Transverse colon (tissue), 4 donors: ENCODE measurements at regions not wholly inside any gene's neighbourhood (a gene's known extent, or its start where the extent isn't known, plus 50 kb on each side); places are given as distances from the start of the nearest gene placed in this dataset.
"Not testable (repeated sequence)": the region's sequence is repeated elsewhere in the genome, so short reads cannot be mapped to it uniquely, and the experiment has no call there.

ENCODE experiments used
- DNase-seq: peaks from one replicate; pipeline ENCODE4 v3.0.0-alpha.2; 2019
- H3K27ac ChIP-seq, 4 donors: fragments of 200-600 bp; sonication (generic); 2 replicates each; pipeline ENCODE4 v1.5.1; 2016 to 2018; ENCODE audit warnings: inconsistent platforms in 4 of 4
- H3K27me3 ChIP-seq: fragments of 200-600 bp; sonication (generic); 2 replicates; pipeline ENCODE4 v1.5.1; 2017; ENCODE audit warnings: inconsistent platforms
- H3K36me3 ChIP-seq, 4 donors: fragments of 200-600 bp; sonication (generic); 2 replicates each; pipeline ENCODE4 v1.5.1; 2017 to 2019; ENCODE audit warnings: inconsistent platforms in 4 of 4
- H3K4me1 ChIP-seq, 4 donors: fragments of 200-600 bp; sonication (generic); 2 replicates each; pipeline ENCODE4 v1.5.1; 2017 to 2020; ENCODE audit warnings: inconsistent platforms in 4 of 4
- H3K4me3 ChIP-seq, 4 donors: fragments of 200-600 bp; sonication (generic); 1 replicate in 1 of 4; 2 replicates in 3 of 4; pipeline versions ENCODE4 v1.5.1 to v1.6.1; 2017 to 2019; ENCODE audit warnings: inconsistent platforms in 4 of 4
- H3K9me3 ChIP-seq, 2 donors: fragments of 200-600 bp; sonication (generic); 2 replicates each; pipeline ENCODE4 v1.5.1; 2017 to 2019; ENCODE audit warnings: inconsistent platforms in 2 of 2
- CTCF ChIP-seq, 5 experiments: fragments of 200-600 bp in 3 of 5; fragments of 450-650 bp in 2 of 5; sonication (generic) in 3 of 5; IDR thresholded peaks; 1 replicate in 2 of 5; 2 replicates in 3 of 5; pipeline ENCODE4 v1.5.1; 2016 to 2017; ENCODE audit warnings: antibody characterized with exemption in 5 of 5, inconsistent platforms in 3 of 5, mild to moderate bottlenecking in 2 of 5, moderate library complexity in 1 of 5
- EP300 ChIP-seq: sonication (generic); formaldehyde crosslinking; IDR thresholded peaks from one replicate; pipeline ENCODE4 v1.6.1; 2017; ENCODE audit warnings: antibody characterized with exemption, low read depth
- POLR2A ChIP-seq: fragments of 450-650 bp; IDR thresholded peaks from one replicate; pipeline ENCODE4 v1.6.1; 2016; ENCODE audit warnings: antibody characterized with exemption, mild to moderate bottlenecking, moderate library complexity
- POLR2AphosphoS5 ChIP-seq, 3 donors: sonication (generic); formaldehyde crosslinking; IDR thresholded peaks; one replicate each; pipeline ENCODE4 v1.6.1; 2016; ENCODE audit warnings: antibody characterized with exemption in 3 of 3
- WGBS, 2 donors: methylation state at CpG; one replicate each; pipeline ENCODE4 v1.1.5; 2018; ENCODE audit warnings: low coverage in 1 of 2; 5-methylcytosine and 5-hydroxymethylcytosine counted together
- in situ Hi-C, 4 donors: fragments of 200-750 bp; cut with MboI; loops; one replicate each; pipeline versions ENCODE4 v1.15.0 to v1.15.1; 2017; ENCODE audit warnings: low sequenced_read_pairs in 3 of 4, low pct_ligation_motif_present in 1 of 4, low pct_unique_long_range_greater_than_20kb in 1 of 4
- intact Hi-C: fragments of 100-400 bp; cut with DNase I; formaldehyde crosslinking; loops from one replicate; pipeline ENCODE4 v1.15.1; 2023; ENCODE audit warnings: low total_unique reads

DNA sequence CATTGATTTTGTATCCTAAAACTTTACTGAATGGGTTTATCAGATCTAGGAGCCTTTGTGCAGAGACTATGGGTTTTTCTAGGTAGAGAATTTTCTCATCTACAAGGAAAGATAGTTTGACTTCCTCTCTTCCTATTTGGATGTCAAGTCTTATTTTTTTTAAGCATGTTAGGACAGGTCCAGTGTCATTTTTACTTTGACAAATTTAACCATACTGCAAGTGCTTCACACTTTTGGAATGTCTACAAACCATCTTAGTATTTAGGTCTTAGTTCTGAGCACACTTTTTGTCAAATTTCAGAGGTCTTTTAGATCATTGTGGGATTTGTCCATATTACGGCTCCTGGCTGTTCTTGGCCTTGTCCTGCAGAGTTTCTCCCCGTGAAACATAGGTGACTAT is 715.2 kb upstream of the RAG2 start:
- intact Hi-C loops (no loop called here), in situ Hi-C loops (no loop called here)
- no peaks in the 10 kb centered on the region for H3K27me3 ChIP-seq
- no peak overlapping the region for H3K27ac ChIP-seq
- H3K9me3 ChIP-seq, result no peaks in the 10 kb centered on the region
- H3K4me3 ChIP-seq, result no peak overlapping the region
- H3K4me1 ChIP-seq, result no peaks in the 10 kb centered on the region
- no peak for DNase-seq
- TF ChIP-seq POLR2AphosphoS5 (IDR thresholded peaks at IDR 0.05), result no peak
- no peak for TF ChIP-seq EP300
- TF ChIP-seq CTCF (IDR thresholded peaks at IDR 0.05), result no peak
- TF ChIP-seq POLR2A, result no peak
- 60 to 71% methylated on average over 2 of the region's 2 CpGs for WGBS, 2 donors
- no peaks in the 10 kb centered on the region for H3K36me3 ChIP-seq

DNA sequence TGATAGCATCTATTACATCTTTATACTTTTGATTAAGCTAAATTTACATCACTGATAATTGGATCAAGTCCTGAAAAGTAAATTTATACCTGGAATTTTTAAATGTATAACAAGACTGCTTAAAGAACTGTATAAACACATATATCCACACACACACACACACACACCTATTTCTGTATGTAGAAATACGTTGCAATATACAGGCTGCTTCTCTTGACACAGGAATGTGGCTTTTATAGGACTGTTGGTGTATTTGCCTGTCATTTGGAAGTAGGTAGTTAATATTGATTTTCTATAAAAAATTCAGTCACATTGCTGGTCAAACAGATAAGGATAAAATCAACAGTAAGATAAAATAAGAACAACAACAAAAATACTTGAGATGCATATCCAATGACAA is 708.5 kb upstream of the RAG2 start:
- WGBS, 2 donors, result 14 to 36% methylated on average over 1 of the region's 1 CpG

GRCh38 chr11:37301405-37301804 is 703.4 kb upstream of the RAG2 start:
- WGBS, 2 donors, result 73 to 80% methylated on average over 5 of the region's 5 CpGs
- DNase-seq, H3K27me3 ChIP-seq, H3K4me3 ChIP-seq, H3K27ac ChIP-seq, H3K36me3 ChIP-seq, H3K4me1 ChIP-seq, intact Hi-C loops, in situ Hi-C loops, H3K9me3 ChIP-seq: not testable (repeated sequence)

More for the DNA sequence above, 708.5 kb upstream of the RAG2 start:
- in situ Hi-C loops, result no loop called here
- Histone ChIP-seq H3K9me3 (no peaks in the 10 kb centered on the region), H3K27me3 (no peaks in the 10 kb centered on the region), H3K4me3 (no peak overlapping the region), H3K36me3 (no peaks in the 10 kb centered on the region), H3K4me1 (no peaks in the 10 kb centered on the region), H3K27ac (no peak overlapping the region)
- no peak for DNase-seq
- no peak for TF ChIP-seq POLR2AphosphoS5 (IDR thresholded peaks at IDR 0.05)
- no peak for TF ChIP-seq POLR2A
- no peak for TF ChIP-seq CTCF (IDR thresholded peaks at IDR 0.05)
- TF ChIP-seq EP300, result no peak
- intact Hi-C loops, result no loop called here

- WGBS, 2 donors, result 24 to 34% methylated on average over 2 of the region's 2 CpGs
- no peak for TF ChIP-seq POLR2A
- no peak for TF ChIP-seq CTCF (IDR thresholded peaks at IDR 0.05)
- TF ChIP-seq EP300, result no peak
- TF ChIP-seq POLR2AphosphoS5 (IDR thresholded peaks at IDR 0.05), result no peak
- Histone ChIP-seq H3K27me3 (no peaks in the 10 kb centered on the region), H3K9me3 (no peaks in the 10 kb centered on the region), H3K36me3 (no peaks in the 10 kb centered on the region), H3K27ac (no peak overlapping the region), H3K4me1 (no peaks in the 10 kb centered on the region), H3K4me3 (no peak overlapping the region)
- in situ Hi-C loops, result no loop called here
- intact Hi-C loops, result no loop called here
- no peak for DNase-seq
Observed at GRCh38 chr11:37298173-37298572, 700.1 kb upstream of the RAG2 start.

- intact Hi-C loops (no loop called here), in situ Hi-C loops (no loop called here)
- TF ChIP-seq POLR2AphosphoS5 (IDR thresholded peaks at IDR 0.05) (no peak), POLR2A (no peak), EP300 (no peak), CTCF (IDR thresholded peaks at IDR 0.05) (no peak)
- no peaks in the 10 kb centered on the region for H3K4me1 ChIP-seq
- no peaks in the 10 kb centered on the region for H3K9me3 ChIP-seq
- no peak for DNase-seq
- WGBS, 2 donors, result 70 to 71% methylated on average over 3 of the region's 3 CpGs
- no peak overlapping the region for H3K4me3 ChIP-seq
- H3K27me3 ChIP-seq, result no peaks in the 10 kb centered on the region
- no peak overlapping the region for H3K27ac ChIP-seq
- H3K36me3 ChIP-seq, result no peaks in the 10 kb centered on the region
Observed at GRCh38 chr11:37286890-37287289, 688.9 kb upstream of the RAG2 start.
